B cell (primary cell): ENCODE measurements at regions not wholly inside any gene's neighbourhood (a gene's known extent, or its start where the extent isn't known, plus 50 kb on each side); places are given as distances from the start of the nearest gene placed in this dataset.

ENCODE experiments used
- CTCF ChIP-seq: fragments of 200-600 bp; IDR thresholded peaks from one replicate; pipeline ENCODE4 v1.8.0; 2022; ENCODE audit warnings: antibody characterized with exemption, mild to moderate bottlenecking
- EZH2 ChIP-seq: IDR thresholded peaks from 2 replicates; pipeline ENCODE4 v1.6.1; 2012; ENCODE audit warnings: borderline replicate concordance, low read depth, mild to moderate bottlenecking, moderate library complexity, low read length; ENCODE audit not compliant: insufficient read depth, poor library complexity, severe bottlenecking

GRCh38 chr2:45276914-45277313, 267.7 kb upstream of the SIX2 start:
- no peak for TF ChIP-seq CTCF
- no peak for TF ChIP-seq EZH2
